ENCODE measurements at regions not wholly inside any gene's neighbourhood (a gene's known extent, or its start where the extent isn't known, plus 50 kb on each side); places are given as distances from the start of the nearest gene placed in this dataset.
"Not testable (repeated sequence)": the region's sequence is repeated elsewhere in the genome, so short reads cannot be mapped to it uniquely, and the experiment has no call there.

GRCh38 chr2:85969367-85969766, 80.6 kb upstream of the ST3GAL5 start:
- H3K27ac Mint-ChIP-seq, H3K4me1 Mint-ChIP-seq, H3K4me3 Mint-ChIP-seq, CTCF ChIA-PET, DNase-seq: not testable (repeated sequence)
- Mint-ChIP-seq H3K9me3 (peaks cover 26% of the 10 kb centered on the region), H3K36me3 (peaks cover 13% of the 10 kb centered on the region), H3K27me3 (peaks cover 23% of the 10 kb centered on the region)

- H3K27me3 Mint-ChIP-seq, result peaks cover 15% of the 10 kb centered on the region
Observed at GRCh38 chr2:85965770-85966169, 77.0 kb upstream of the ST3GAL5 start.

DNA sequence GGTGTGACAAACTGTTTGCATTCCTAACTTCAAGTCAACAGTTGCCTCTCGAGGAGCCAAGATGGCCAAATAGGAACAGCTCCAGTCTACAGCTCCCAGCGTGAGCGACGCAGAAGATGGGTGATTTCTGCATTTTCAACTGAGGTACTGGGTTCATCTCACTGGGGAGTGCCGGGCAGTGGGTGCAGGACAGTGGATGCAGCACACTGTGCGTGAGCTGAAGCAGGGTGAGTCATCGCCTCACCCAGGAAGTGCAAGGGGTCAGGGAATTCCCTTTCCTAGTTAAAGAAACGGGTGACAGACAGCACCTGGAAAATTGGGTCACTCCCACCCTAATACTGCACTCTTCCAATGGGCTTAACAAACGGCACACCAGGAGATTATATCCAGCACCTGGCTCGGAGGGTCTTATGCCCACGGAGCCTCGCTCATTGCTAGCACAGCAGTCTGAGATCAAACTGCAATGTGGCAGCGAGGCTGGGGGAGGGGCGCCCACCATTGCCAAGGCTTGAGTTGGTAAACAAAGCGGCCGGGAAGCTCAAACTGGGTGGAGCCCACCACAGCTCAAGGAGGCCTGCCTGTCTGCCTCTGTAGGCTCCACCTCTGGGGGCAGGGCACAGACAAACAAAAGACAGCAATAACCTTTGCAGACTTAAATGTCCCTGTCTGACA, 75.1 kb upstream of the ST3GAL5 start:
- H3K9me3 Mint-ChIP-seq, result peaks cover 21% of the 10 kb centered on the region
- H3K27me3 Mint-ChIP-seq, result peaks cover 13% of the 10 kb centered on the region
- H3K4me1 Mint-ChIP-seq, result peaks cover 22% of the 10 kb centered on the region
- DNase-seq, CTCF ChIA-PET, H3K4me3 Mint-ChIP-seq: not testable (repeated sequence)
- peak overlapping the region; percentile 63 for H3K27ac Mint-ChIP-seq
- peaks cover 19% of the 10 kb centered on the region for H3K36me3 Mint-ChIP-seq

More at GRCh38 chr2:85965770-85966169, 77.0 kb upstream of the ST3GAL5 start:
- H3K27ac Mint-ChIP-seq, CTCF ChIA-PET, H3K4me3 Mint-ChIP-seq, DNase-seq: not testable (repeated sequence)
- H3K36me3 Mint-ChIP-seq, result peaks cover 19% of the 10 kb centered on the region
- H3K9me3 Mint-ChIP-seq, result peaks cover 26% of the 10 kb centered on the region
- peaks cover 22% of the 10 kb centered on the region for H3K4me1 Mint-ChIP-seq

DNA sequence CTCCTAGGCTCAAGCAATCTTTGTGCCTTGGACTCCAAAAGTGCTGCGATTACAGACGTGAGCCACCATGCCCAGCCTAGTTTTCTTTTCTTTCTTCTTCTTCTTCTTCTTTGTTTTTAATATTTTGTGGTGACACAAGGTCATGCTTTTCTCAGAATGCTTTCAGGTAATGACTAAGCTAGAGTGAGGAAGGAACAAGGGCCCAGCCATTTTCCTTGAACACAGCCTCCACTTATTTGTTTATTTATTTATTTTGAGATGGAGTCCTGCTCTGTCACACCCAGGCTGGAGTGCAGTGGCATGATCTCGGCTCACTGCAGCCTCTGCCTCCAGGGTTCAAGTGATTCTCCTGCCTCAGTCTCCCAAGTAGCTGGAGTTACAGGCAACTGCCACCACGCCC, 74.3 kb upstream of the ST3GAL5 start:
- no peak for DNase-seq
- peak overlapping the region; percentile 63 for H3K27ac Mint-ChIP-seq
- peaks cover 17% of the 10 kb centered on the region for H3K27me3 Mint-ChIP-seq
- H3K36me3 Mint-ChIP-seq, result peaks cover 19% of the 10 kb centered on the region
- CTCF ChIA-PET, result no interaction called here
- no peak overlapping the region for H3K4me3 Mint-ChIP-seq
- H3K9me3 Mint-ChIP-seq, result peaks cover 21% of the 10 kb centered on the region
- H3K4me1 Mint-ChIP-seq, result peaks cover 22% of the 10 kb centered on the region

DNA sequence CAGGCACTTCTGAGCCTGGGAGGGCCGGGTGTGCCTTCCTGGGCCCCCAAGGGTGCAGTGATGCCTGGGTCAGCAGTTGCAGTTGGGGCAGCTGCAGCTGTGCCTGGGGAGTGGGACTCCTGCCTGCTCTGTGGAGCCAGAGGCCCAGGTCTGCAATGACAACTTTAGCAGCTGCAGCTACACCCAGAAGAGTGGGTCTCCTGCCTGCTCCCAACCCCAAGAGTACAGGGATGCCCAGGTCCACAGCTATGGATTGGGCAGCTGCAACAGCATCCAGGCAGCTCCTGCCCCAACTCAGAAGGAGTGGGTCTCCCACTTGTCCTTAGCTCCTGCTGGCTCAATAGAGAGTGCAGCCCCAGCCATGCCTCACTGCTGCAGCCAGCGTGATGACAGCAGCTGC, 73.0 kb upstream of the ST3GAL5 start:
- peaks cover 18% of the 10 kb centered on the region for H3K9me3 Mint-ChIP-seq
- H3K4me3 Mint-ChIP-seq, result no peak overlapping the region
- CTCF ChIA-PET, result no interaction called here
- H3K27me3 Mint-ChIP-seq, result peaks cover 14% of the 10 kb centered on the region
- H3K36me3 Mint-ChIP-seq, result peaks cover 17% of the 10 kb centered on the region
- H3K27ac Mint-ChIP-seq, result no peak overlapping the region
- DNase-seq, result no peak
- H3K4me1 Mint-ChIP-seq, result peaks cover 19% of the 10 kb centered on the region

GRCh38 chr2:85961053-85961452, 72.3 kb upstream of the ST3GAL5 start:
- peaks cover 17% of the 10 kb centered on the region for H3K36me3 Mint-ChIP-seq
- DNase-seq, result no peak
- no peak overlapping the region for H3K27ac Mint-ChIP-seq
- no peak overlapping the region for H3K4me3 Mint-ChIP-seq
- peaks cover 19% of the 10 kb centered on the region for H3K4me1 Mint-ChIP-seq
- peaks cover 18% of the 10 kb centered on the region for H3K9me3 Mint-ChIP-seq
- H3K27me3 Mint-ChIP-seq, result peaks cover 12% of the 10 kb centered on the region
- CTCF ChIA-PET, result interaction anchor here (1.7 kb wide), 1 partner anchor 134 kb away, joined by 4 read pairs; no protein-coding TSS in a partner anchor

DNA sequence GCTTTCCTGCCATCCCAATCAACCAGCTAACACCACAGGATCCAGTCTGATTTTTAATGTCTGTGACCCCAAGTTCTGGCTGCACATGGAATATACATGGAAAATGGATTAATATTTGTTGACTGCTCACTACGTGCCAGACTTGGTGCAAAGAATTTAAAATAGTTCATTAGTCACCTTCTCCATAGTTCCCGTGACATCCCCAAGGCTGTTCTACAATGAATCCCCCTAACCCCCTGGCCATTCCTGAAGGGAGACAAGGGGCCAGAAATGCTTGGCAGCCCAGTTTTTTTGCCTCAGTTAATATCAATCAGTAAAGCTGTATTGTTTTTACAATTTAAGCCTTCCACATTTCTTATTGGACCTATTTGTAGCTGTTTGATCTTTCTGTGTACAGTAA, 71.0 kb upstream of the ST3GAL5 start:
- Mint-ChIP-seq H3K4me1 (peaks cover 19% of the 10 kb centered on the region), H3K9me3 (peaks cover 13% of the 10 kb centered on the region), H3K27ac (no peak overlapping the region), H3K27me3 (peaks cover 13% of the 10 kb centered on the region), H3K36me3 (peaks cover 12% of the 10 kb centered on the region), H3K4me3 (no peak overlapping the region)
- CTCF ChIA-PET, result interaction anchor here (0.9 to 1.7 kb wide), 4 partner anchors 10 to 133 kb away, joined by 3 to 4 read pairs (median 4); no protein-coding TSS in a partner anchor
- no peak for DNase-seq

GRCh38 chr2:85959185-85959584, 70.4 kb upstream of the ST3GAL5 start:
- CTCF ChIA-PET, result interaction anchor here (1.3 to 1.7 kb wide), 2 partner anchors 77 to 121 kb away, joined by 3 to 4 read pairs; no protein-coding TSS in a partner anchor
- peaks cover 13% of the 10 kb centered on the region for H3K9me3 Mint-ChIP-seq
- no peak overlapping the region for H3K27ac Mint-ChIP-seq
- no peak overlapping the region for H3K4me3 Mint-ChIP-seq
- peaks cover 14% of the 10 kb centered on the region for H3K27me3 Mint-ChIP-seq
- H3K4me1 Mint-ChIP-seq, result peaks cover 19% of the 10 kb centered on the region
- H3K36me3 Mint-ChIP-seq, result peaks cover 12% of the 10 kb centered on the region
- no peak for DNase-seq

GRCh38 chr2:85958731-85959130, 69.9 kb upstream of the ST3GAL5 start:
- Mint-ChIP-seq H3K27ac (no peak overlapping the region), H3K36me3 (peaks cover 12% of the 10 kb centered on the region), H3K4me3 (no peak overlapping the region), H3K4me1 (peaks cover 17% of the 10 kb centered on the region), H3K9me3 (peaks cover 10% of the 10 kb centered on the region), H3K27me3 (peaks cover 14% of the 10 kb centered on the region)
- DNase-seq, result no peak
- CTCF ChIA-PET, result interaction anchor here (0.9 to 1.7 kb wide), 3 partner anchors 9 to 122 kb away, joined by 3 to 4 read pairs (median 4); no protein-coding TSS in a partner anchor

GRCh38 chr2:85957256-85957655, 68.5 kb upstream of the ST3GAL5 start:
- H3K27ac Mint-ChIP-seq, result no peak overlapping the region
- H3K4me1 Mint-ChIP-seq, result peaks cover 5% of the 10 kb centered on the region
- peaks cover 2% of the 10 kb centered on the region for H3K36me3 Mint-ChIP-seq
- H3K4me3 Mint-ChIP-seq, result no peak overlapping the region
- DNase-seq, result no peak
- H3K9me3 Mint-ChIP-seq, result peaks cover 2% of the 10 kb centered on the region
- CTCF ChIA-PET, result no interaction called here
- peaks cover 14% of the 10 kb centered on the region for H3K27me3 Mint-ChIP-seq

- no peak overlapping the region for H3K4me3 Mint-ChIP-seq
- peaks cover 18% of the 10 kb centered on the region for H3K27me3 Mint-ChIP-seq
- H3K4me1 Mint-ChIP-seq, result peaks cover 2% of the 10 kb centered on the region
- DNase-seq, result no peak
- H3K27ac Mint-ChIP-seq, result no peak overlapping the region
- no peaks in the 10 kb centered on the region for H3K36me3 Mint-ChIP-seq
- CTCF ChIA-PET, result no interaction called here
- peaks cover 2% of the 10 kb centered on the region for H3K9me3 Mint-ChIP-seq
Observed at GRCh38 chr2:85956646-85957039, 67.9 kb upstream of the ST3GAL5 start.

DNA sequence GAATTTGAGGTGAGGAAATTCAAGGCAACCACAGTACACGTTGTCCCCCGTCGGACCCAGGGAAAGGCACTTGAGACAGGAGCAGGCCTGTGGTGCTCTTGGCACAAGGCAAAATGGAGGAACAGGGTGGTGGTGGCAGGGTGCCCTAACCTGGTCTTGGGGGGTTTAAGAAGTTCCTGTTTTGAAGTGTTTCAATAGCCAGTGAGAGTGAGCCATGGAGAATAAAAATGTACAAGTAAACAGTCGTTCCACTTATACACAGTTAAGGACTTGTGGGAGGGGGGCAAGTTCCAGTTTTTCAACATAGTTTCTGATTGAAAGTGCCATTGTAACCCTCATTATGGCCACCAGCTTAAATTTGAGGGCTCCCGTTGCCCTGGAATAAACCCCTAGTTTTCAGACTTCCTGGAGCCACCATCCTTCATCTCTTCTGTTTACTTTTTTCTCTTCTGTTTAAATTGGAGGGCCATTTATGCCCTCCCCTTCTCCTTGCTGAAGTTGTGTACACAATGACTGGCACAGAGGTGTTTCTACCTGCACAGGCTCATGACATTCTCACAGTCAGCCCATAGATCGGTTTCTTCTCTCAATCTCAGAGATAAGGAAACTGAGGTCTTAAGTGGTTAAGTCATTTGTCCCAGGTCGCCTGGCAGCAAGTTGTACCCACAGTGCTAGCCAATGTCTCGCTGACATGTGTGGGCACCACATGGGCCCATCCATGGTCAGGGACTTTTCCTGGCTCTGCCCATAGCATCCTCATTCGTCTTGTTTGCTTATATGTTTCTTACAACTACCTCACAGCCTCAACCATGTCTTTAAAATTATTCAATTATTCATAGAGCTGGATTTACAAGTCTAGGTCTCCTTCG, 66.0 kb upstream of the ST3GAL5 start:
- peaks cover 2% of the 10 kb centered on the region for H3K4me1 Mint-ChIP-seq
- no peak overlapping the region for H3K27ac Mint-ChIP-seq
- H3K36me3 Mint-ChIP-seq, result no peaks in the 10 kb centered on the region
- H3K9me3 Mint-ChIP-seq, result peaks cover under 1% of the 10 kb centered on the region
- no peak for DNase-seq
- H3K4me3 Mint-ChIP-seq, result no peak overlapping the region
- CTCF ChIA-PET, result no interaction called here
- peaks cover 24% of the 10 kb centered on the region for H3K27me3 Mint-ChIP-seq

DNA sequence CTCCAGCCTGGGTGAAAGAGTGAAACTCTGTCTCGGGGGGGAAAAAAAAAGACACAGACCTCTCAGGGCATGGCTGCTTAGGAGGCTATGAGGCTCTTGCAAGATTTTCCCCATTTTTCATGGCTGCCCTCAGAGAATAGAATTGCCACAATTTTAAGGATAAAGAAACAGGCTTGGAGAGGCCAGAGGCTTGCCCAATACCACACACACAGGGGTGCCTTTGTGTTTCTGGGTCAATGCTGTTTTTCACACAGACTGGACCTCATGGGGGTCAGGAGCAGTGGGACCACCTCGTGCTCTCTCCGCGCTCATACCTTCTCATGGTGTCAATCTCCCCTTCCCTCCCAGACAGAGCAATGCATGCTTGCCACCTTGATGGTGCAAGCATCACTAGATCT, 65.4 kb upstream of the ST3GAL5 start:
- CTCF ChIA-PET, result no interaction called here
- Mint-ChIP-seq H3K36me3 (no peaks in the 10 kb centered on the region), H3K27ac (no peak overlapping the region), H3K4me3 (no peak overlapping the region), H3K27me3 (peaks cover 25% of the 10 kb centered on the region), H3K9me3 (peaks cover 3% of the 10 kb centered on the region), H3K4me1 (peaks cover 2% of the 10 kb centered on the region)
- no peak for DNase-seq

GRCh38 chr2:85953476-85953875, 64.7 kb upstream of the ST3GAL5 start:
- no peak for DNase-seq
- Mint-ChIP-seq H3K4me1 (peaks cover 2% of the 10 kb centered on the region), H3K4me3 (no peak overlapping the region), H3K9me3 (peaks cover 5% of the 10 kb centered on the region), H3K27me3 (peaks cover 26% of the 10 kb centered on the region), H3K36me3 (no peaks in the 10 kb centered on the region), H3K27ac (no peak overlapping the region)
- CTCF ChIA-PET, result no interaction called here
